NCI-H524 (cell line): ENCODE measurements at regions not wholly inside any gene's neighbourhood (a gene's known extent, or its start where the extent isn't known, plus 50 kb on each side); places are given as distances from the start of the nearest gene placed in this dataset.
"Not testable (repeated sequence)": the region's sequence is repeated elsewhere in the genome, so short reads cannot be mapped to it uniquely, and the experiment has no call there.

Experiments used
- DNase-seq, 2 experiments: peaks; one replicate each; lab custom pipeline; 2025; lab: John Stamatoyannopoulos, UW

- no peak for DNase-seq
Measured at GRCh38 chr13:56424246-56424645, 716.5 kb upstream of the PRR20A start.

GRCh38 chr13:56457535-56458190 is 683.1 kb upstream of the PRR20A start:
- peak; percentile 50 to 85 for DNase-seq

DNA sequence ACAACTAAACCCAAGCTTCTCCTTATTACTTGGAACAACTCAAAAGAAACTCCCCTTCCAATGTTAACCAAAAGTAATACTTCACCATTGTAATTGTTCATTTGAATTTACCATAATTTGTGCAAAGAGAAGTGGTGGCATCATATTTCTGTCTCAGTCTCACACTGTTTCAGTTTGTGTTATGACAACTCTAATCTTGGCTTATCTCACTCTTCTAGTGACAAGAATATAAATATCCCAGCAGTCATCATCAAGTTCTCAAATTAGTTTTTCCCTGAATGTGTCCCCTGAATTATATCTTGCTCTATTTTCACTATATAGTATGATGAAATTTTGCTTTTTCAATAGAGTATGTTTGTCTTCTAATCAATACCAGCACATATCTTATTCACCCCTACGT is 681.4 kb upstream of the PRR20A start:
- no peak for DNase-seq

DNA sequence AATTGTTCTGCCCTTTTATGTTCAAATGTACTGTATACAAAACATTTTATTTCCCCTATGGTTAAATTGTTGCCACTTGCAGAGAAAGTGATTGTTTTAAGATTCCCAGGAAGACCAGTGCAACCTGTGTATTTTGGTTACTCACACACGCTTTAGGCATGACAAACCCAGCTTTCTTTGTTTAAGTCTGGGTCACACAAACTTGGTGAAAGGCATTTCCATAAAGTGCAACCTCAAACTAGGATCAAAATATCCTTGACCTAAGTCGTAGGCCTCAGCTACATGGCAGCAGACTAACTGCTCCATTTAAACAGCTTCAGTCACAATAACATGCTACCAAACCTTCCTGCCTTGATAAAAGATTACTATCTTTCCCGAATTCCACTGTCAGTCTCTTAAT is 639.0 kb upstream of the PRR20A start:
- DNase-seq = no peak

GRCh38 chr13:56510836-56511235 is 629.9 kb upstream of the PRR20A start:
- no peak for DNase-seq

DNA sequence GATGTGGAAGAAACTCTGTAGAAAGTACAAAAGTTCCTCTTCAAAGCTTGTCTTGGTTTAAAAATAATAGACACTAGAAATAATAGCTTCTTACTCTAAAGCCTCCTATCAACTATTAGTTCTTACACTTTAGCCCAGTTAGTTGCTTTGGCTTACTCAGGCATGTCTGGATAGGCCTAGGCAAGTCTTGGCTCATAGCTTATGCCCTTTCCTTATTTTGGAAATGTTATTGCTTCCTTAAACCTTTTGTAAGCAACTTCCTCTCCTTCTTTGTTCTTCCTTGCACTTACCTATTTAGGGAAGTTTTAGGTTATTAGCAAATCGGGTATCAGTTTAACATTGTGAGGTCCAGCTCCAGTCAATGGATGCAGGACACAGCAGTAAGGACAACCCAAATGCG is 628.4 kb upstream of the PRR20A start:
- not testable (repeated sequence) for DNase-seq

GRCh38 chr13:56515441-56515840 is 625.3 kb upstream of the PRR20A start:
- peak in 1 of 2 experiments; percentile 24 for DNase-seq

DNA sequence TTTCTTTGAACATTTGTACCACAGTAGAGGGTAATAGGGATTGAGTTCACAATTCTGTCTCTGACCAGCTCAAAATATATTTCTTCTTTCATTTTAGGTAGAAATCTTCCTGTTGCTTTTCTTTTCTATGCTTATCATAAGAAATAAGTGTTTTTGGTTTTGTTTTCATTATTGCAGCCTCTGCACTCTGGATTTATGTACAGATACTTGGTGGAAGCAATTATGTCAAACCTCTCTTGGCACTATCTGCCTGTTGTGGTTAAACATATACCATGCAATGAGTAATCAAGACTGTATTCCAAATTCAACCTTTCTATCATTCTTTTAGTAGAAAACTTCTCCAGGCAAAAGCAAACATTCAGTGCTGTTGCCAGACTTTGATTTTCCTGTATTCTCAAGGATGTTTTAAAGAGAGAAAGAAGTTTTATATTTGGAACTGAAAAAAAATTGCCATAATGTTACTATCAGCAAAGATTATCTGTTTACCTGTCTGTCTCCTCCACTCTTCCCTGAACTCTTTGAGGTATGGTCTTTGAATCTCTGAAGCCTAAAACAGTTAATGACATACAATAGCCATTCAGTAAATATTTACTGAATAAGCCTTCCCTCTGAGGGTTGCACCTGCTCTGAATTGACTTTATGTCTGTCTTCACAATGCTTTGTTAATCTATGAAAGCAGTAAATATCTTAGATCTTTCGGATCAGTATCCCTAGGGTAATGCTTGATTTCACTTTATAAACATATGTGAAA is 612.5 kb upstream of the PRR20A start:
- no peak for DNase-seq

GRCh38 chr13:56530096-56530495 is 610.6 kb upstream of the PRR20A start:
- DNase-seq = peak in 1 of 2 experiments; percentile 32

- DNase-seq = not testable (repeated sequence)
Measured at GRCh38 chr13:56547921-56548320, 592.8 kb upstream of the PRR20A start.

GRCh38 chr13:56558698-56559320 is 581.9 kb upstream of the PRR20A start:
- DNase-seq = no peak

DNA sequence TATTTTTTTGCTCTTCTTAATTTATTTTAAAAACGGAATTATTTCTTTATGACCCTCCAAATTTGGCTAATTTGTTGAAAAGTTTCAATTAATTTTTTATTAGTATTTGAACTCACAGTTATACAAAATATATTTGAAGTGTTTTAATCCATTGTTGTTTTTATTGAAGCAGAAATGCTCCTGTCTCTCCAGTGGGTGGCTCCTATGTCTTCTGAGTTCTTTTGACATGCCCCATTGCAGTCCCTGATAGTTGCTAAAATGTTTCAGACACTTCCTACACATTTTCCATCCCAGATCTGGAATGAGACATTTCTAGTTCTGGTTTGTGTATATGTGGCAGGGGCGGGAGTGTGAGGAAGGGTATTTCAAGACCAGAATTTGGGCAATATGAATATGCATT is 579.4 kb upstream of the PRR20A start:
- DNase-seq = peak; percentile 0 to 42

GRCh38 chr13:56563663-56564062 is 577.1 kb upstream of the PRR20A start:
- DNase-seq = no peak

DNA sequence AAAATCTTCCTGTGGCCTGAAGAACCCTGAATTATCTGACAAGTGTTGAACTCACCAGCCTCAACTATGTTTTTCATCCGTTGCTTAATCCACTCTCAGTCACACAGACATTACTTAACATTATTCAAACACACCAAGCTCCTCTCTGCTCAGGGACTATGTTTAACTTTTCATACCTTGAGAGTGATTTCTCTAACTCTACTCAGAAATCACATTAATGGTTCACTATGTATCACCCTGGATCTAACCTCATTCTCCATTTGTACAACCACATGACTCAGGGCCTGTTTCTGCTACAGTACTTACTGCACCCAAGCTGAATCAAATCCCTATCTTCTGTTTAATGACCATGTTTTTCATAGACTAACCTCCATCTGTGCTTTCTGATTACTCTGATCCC is 553.7 kb upstream of the PRR20A start:
- DNase-seq = peak; percentile 35 to 72

GRCh38 chr13:56615572-56615971 is 525.1 kb upstream of the PRR20A start:
- DNase-seq = no peak

GRCh38 chr13:56622840-56623239 is 517.9 kb upstream of the PRR20A start:
- DNase-seq = no peak

- DNase-seq = not testable (repeated sequence)
Measured at GRCh38 chr13:56628886-56629285, 511.8 kb upstream of the PRR20A start.

DNA sequence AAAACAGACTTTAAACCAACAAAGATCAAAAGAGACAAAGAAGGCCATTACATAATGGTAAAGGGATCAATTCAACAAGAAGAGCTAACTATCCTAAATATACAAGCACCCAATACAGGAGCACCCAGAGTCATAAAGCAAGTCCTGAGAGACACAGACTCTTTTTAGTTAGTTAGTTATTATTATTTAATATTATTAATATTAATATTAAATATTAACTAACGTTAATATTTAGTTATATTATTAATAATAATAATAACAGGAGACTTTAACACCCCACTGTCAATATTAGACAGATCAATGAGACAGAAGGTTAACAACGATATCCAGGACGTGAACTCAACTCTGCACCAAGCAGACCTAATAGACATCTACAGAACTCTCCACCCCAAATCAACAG is 509.7 kb upstream of the PRR20A start:
- DNase-seq = not testable (repeated sequence)

DNA sequence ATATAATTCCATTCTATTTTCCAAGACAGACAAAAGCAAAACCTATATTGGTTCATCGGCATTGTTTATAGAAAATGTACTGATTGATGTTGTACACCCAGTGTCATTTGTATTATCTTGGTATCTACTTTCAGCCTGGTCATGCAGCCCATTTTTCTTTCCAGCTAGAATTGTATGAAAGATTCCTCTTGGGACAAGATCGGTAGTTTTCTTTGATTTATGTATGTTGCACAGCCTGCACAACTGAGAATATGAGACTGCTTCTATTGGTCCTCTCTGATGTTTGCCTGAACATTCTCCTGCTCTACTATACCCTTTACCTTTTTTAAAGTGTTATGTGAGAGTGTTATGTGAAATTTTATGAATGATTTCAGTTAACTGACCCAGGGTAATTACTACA is 487.7 kb upstream of the PRR20A start:
- no peak for DNase-seq

- no peak for DNase-seq
Measured at GRCh38 chr13:56659041-56659471, 481.7 kb upstream of the PRR20A start.

GRCh38 chr13:56670563-56670962 is 470.2 kb upstream of the PRR20A start:
- DNase-seq = no peak

DNA sequence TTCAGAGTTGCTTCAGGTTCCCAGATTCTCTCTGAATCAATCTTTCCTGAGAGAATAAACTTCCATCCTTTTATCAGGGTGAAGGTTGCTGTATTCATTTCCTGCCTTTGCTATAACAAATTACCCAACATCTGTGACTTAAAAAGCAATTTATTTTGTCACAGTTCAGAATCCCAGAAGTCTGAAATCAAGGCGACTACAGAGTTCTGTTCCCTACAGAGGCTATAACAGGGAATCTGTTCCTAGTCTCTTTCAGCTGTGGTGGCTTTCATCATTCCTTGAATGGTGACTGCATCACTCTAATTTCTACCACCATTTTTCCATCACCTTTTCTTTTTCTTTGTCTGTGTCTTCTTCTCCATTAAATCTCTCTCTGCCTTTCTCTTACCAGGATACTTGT is 459.3 kb upstream of the PRR20A start:
- DNase-seq = no peak

GRCh38 chr13:56687131-56687530 is 453.6 kb upstream of the PRR20A start:
- peak; percentile 2 to 66 for DNase-seq
